ENCODE measurements at regions not wholly inside any gene's neighbourhood (a gene's known extent, or its start where the extent isn't known, plus 50 kb on each side); places are given as distances from the start of the nearest gene placed in this dataset.

DNA sequence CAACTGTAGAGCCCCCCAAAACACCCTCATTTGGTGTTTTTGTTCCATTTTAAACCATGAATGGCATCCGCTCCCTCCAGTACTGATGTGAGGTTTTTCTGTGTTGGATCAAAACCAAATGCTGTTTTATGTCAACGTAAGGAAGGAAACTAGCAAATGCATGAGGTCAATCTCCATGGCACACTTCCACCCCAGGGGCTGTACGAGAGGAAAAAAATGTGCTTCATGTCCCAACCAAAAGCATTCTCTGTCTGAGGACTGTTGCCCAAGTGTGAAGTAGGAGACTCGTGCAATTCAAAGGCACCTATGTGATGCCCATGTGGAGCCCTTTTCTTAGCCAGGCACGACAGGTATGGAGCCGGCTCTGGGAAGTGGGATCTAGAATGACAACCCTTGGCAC, 180.3 kb upstream of the MKI67 start:
- Histone ChIP-seq H3K27me3 (no peaks in the 10 kb centered on the region), H3K9ac (no peak overlapping the region), H2AFZ (replicated peaks) (no peak overlapping the region), H3K4me1 (peaks cover 16% of the 10 kb centered on the region), H3K4me2 (no peak overlapping the region), H4K20me1 (ENCODE audit: low read depth) (no peaks in the 10 kb centered on the region), H3K4me3 (no peak overlapping the region), H3K79me2 (ENCODE audit: low read depth) (no peaks in the 10 kb centered on the region), H3K36me3 (no peaks in the 10 kb centered on the region), H3K9me3 (ENCODE audit: low read depth) (no peaks in the 10 kb centered on the region), H3K27ac (no peak overlapping the region), H3F3A (ENCODE audit: low read depth) (peaks cover 6% of the 10 kb centered on the region)
- H3K36me3 Mint-ChIP-seq: no peaks in the 10 kb centered on the region
- peaks cover 20% of the 10 kb centered on the region for H3K4me1 Mint-ChIP-seq
- DNase-seq (ENCODE audit: low spot score): no peak
- TF ChIP-seq, protein P1, sequence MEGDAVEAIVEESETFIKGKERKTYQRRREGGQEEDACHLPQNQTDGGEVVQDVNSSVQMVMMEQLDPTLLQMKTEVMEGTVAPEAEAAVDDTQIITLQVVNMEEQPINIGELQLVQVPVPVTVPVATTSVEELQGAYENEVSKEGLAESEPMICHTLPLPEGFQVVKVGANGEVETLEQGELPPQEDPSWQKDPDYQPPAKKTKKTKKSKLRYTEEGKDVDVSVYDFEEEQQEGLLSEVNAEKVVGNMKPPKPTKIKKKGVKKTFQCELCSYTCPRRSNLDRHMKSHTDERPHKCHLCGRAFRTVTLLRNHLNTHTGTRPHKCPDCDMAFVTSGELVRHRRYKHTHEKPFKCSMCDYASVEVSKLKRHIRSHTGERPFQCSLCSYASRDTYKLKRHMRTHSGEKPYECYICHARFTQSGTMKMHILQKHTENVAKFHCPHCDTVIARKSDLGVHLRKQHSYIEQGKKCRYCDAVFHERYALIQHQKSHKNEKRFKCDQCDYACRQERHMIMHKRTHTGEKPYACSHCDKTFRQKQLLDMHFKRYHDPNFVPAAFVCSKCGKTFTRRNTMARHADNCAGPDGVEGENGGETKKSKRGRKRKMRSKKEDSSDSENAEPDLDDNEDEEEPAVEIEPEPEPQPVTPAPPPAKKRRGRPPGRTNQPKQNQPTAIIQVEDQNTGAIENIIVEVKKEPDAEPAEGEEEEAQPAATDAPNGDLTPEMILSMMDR (IDR thresholded peaks at IDR 0.05): no peak
- no peak for TF ChIP-seq EZH2 (IDR thresholded peaks at IDR 0.05)
- H3K27ac Mint-ChIP-seq: no peak overlapping the region
- peaks cover 4% of the 10 kb centered on the region for H3K27me3 Mint-ChIP-seq (ENCODE audit: insufficient read depth, low read depth)
- no peak overlapping the region for H3K4me3 Mint-ChIP-seq
- H3K9me3 Mint-ChIP-seq: peaks cover 11% of the 10 kb centered on the region

DNA sequence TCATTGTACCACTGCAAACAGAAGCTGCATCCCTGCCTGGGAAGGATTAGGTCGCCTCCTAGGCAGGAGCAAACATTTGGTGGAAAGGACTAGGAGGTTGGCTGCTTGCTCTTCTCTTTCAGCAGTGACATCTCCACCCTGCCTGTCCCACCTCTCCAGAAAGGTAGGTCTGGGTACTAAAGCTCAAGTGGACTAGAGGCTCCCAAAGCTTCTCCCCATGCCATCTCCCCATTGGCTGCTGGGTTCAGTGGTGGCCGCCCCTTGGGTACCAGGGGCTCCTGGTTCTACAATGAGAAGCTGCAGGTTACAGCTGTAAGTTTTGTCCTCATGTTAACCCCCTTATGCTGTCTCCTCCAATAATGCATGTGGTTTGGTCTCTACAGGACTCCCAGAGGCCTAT, 180.7 kb upstream of the MKI67 start:
- Histone ChIP-seq H2AFZ (replicated peaks) (no peak overlapping the region), H3K36me3 (no peaks in the 10 kb centered on the region), H3K4me2 (no peak overlapping the region), H3K27me3 (no peaks in the 10 kb centered on the region), H3K79me2 (ENCODE audit: low read depth) (no peaks in the 10 kb centered on the region), H3K4me3 (no peak overlapping the region), H3F3A (ENCODE audit: low read depth) (peaks cover 10% of the 10 kb centered on the region), H3K9ac (no peak overlapping the region), H3K27ac (no peak overlapping the region), H4K20me1 (ENCODE audit: low read depth) (no peaks in the 10 kb centered on the region), H3K4me1 (peaks cover 20% of the 10 kb centered on the region), H3K9me3 (ENCODE audit: low read depth) (no peaks in the 10 kb centered on the region)
- H3K4me3 Mint-ChIP-seq: no peak overlapping the region
- peaks cover 24% of the 10 kb centered on the region for H3K4me1 Mint-ChIP-seq
- no peak for DNase-seq (ENCODE audit: low spot score)
- H3K9me3 Mint-ChIP-seq: peaks cover 8% of the 10 kb centered on the region
- TF ChIP-seq EZH2phosphoT487 (IDR thresholded peaks at IDR 0.05): no peak
- TF ChIP-seq, protein P1 (IDR thresholded peaks at IDR 0.05): no peak
- no peak for TF ChIP-seq EZH2 (IDR thresholded peaks at IDR 0.05)
- no peaks in the 10 kb centered on the region for H3K36me3 Mint-ChIP-seq
- peaks cover 6% of the 10 kb centered on the region for H3K27me3 Mint-ChIP-seq (ENCODE audit: insufficient read depth, low read depth)
- no peak overlapping the region for H3K27ac Mint-ChIP-seq

DNA sequence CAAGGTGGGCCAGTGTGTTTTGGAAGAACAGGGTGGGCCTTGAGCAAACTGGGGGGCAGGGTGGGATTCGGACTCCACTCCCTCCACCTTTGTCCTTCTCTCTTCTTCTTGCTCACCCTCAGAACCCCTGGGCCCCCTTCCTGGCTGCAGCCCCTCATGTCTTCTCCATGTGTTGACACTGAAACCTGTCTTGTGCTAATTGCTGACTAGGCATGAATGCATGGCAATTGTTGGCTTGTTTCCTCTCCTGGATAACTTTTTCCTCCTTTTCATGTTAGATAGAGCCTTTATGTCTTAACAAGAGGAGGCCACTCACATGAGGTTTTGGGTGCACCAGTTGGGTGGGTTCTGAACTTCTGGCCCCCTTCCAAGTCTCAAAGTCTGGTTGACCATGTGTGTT, 181.6 kb upstream of the MKI67 start:
- Mint-ChIP-seq H3K4me1 (peaks cover 29% of the 10 kb centered on the region), H3K27me3 (ENCODE audit: insufficient read depth, low read depth) (peaks cover 6% of the 10 kb centered on the region), H3K4me3 (no peak overlapping the region), H3K27ac (no peak overlapping the region), H3K9me3 (peaks cover 6% of the 10 kb centered on the region), H3K36me3 (no peaks in the 10 kb centered on the region)
- H3K36me3 ChIP-seq: no peaks in the 10 kb centered on the region
- H4K20me1 ChIP-seq (ENCODE audit: low read depth): no peaks in the 10 kb centered on the region
- no peaks in the 10 kb centered on the region for H3K9me3 ChIP-seq (ENCODE audit: low read depth)
- no peak for TF ChIP-seq EZH2 (IDR thresholded peaks at IDR 0.05)
- TF ChIP-seq EZH2phosphoT487 (IDR thresholded peaks at IDR 0.05): no peak
- TF ChIP-seq, protein P1 (IDR thresholded peaks at IDR 0.05): no peak
- H3K27ac ChIP-seq: no peak overlapping the region
- no peak overlapping the region for H3K4me2 ChIP-seq
- no peak overlapping the region for H3K9ac ChIP-seq
- H2AFZ ChIP-seq (replicated peaks): no peak overlapping the region
- no peak overlapping the region for H3K4me3 ChIP-seq
- H3K4me1 ChIP-seq: peaks cover 29% of the 10 kb centered on the region
- no peak for DNase-seq (ENCODE audit: low spot score)
- no peaks in the 10 kb centered on the region for H3K27me3 ChIP-seq
- no peaks in the 10 kb centered on the region for H3K79me2 ChIP-seq (ENCODE audit: low read depth)
- peaks cover 14% of the 10 kb centered on the region for H3F3A ChIP-seq (ENCODE audit: low read depth)
